DOHH2 (cell line): ENCODE measurements at regions not wholly inside any gene's neighbourhood (a gene's known extent, or its start where the extent isn't known, plus 50 kb on each side); places are given as distances from the start of the nearest gene placed in this dataset.

Experiments
- CTCF ChIP-seq: fragments of 200-600 bp; sonication (generic); IDR thresholded peaks from one replicate; pipeline ENCODE4 v1.5.1; 2014; ENCODE audit warnings: antibody characterized with exemption, mild to moderate bottlenecking, low read depth, low read length; ENCODE audit not compliant: poor library complexity, severe bottlenecking
- EZH2phosphoT487 ChIP-seq: fragments of 200-600 bp; sonication (generic); IDR thresholded peaks from 2 replicates; pipeline ENCODE4 v1.6.1; 2017; ENCODE audit warnings: borderline replicate concordance, mild to moderate bottlenecking, antibody characterized with exemption, low read length, moderate library complexity, mixed read lengths

- no peak for TF ChIP-seq EZH2phosphoT487
- no peak for TF ChIP-seq CTCF
Measured at GRCh38 chr17:54373970-54374369, 526.7 kb upstream of the TOM1L1 start.
